ENCODE measurements at regions not wholly inside any gene's neighbourhood (a gene's known extent, or its start where the extent isn't known, plus 50 kb on each side); places are given as distances from the start of the nearest gene placed in this dataset.

DNA sequence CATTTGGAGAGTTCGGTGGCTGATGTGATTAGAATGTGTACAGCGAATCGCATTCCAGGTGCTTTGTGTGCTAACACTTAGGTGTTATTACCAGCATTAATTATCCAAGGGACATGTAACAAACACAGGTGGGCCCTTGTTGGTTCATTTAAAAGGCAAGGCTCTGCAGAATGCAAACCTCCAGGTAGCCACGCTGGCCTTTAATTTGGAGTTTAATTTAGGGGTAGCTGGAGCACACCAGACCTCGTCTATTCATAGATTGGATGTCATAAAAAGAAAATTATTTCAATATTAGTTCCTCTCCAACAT is 191.1 kb downstream of the MAT2B start:
- TF ChIP-seq POLR2A (IDR thresholded peaks at IDR 0.05; ENCODE audit: low read length) (no peak), GATA1 (IDR thresholded peaks at IDR 0.05; ENCODE audit: low read depth, low read length) (no peak)
